Mesothelial cell of epicardium (in vitro differentiated cells): ENCODE measurements at regions not wholly inside any gene's neighbourhood (a gene's known extent, or its start where the extent isn't known, plus 50 kb on each side); places are given as distances from the start of the nearest gene placed in this dataset.

Source experiments
- DNase-seq, 2 experiments: peaks; one replicate each; pipeline ENCODE4 v3.0.0; 2021; ENCODE audit warnings: low spot score in 2 of 2; ENCODE audit not compliant: unreplicated experiment in 2 of 2
- H3K27ac Mint-ChIP-seq: 2 replicates; pipeline ENCODE4 v1.8.0; 2021; ENCODE audit warnings: mixed read lengths
- H3K27me3 Mint-ChIP-seq: 2 replicates; pipeline ENCODE4 v1.8.0; 2021; ENCODE audit warnings: low read depth, mixed read lengths
- H3K36me3 Mint-ChIP-seq: 2 replicates; pipeline ENCODE4 v1.8.0; 2021; ENCODE audit warnings: mixed read lengths
- H3K4me1 Mint-ChIP-seq: 2 replicates; pipeline ENCODE4 v1.8.0; 2021; ENCODE audit warnings: mixed read lengths
- H3K4me3 Mint-ChIP-seq: 2 replicates; pipeline ENCODE4 v1.8.0; 2021; ENCODE audit warnings: mild to moderate bottlenecking, moderate library complexity, mixed read lengths
- H3K9me3 Mint-ChIP-seq: 2 replicates; pipeline ENCODE4 v1.8.0; 2021; ENCODE audit warnings: mixed read lengths
- CTCF ChIP-seq: fragments of 200-600 bp; sonication (generic); IDR thresholded peaks from one replicate; pipeline ENCODE4 v1.5.0; 2021; ENCODE audit warnings: antibody characterized with exemption; ENCODE audit not compliant: unreplicated experiment

GRCh38 chr15:47624503-47624902 is 92.8 kb upstream of the SEMA6D start:
- H3K36me3 Mint-ChIP-seq = no peaks in the 10 kb centered on the region
- no peak for TF ChIP-seq CTCF
- no peak overlapping the region for H3K4me3 Mint-ChIP-seq
- H3K4me1 Mint-ChIP-seq = peaks cover 6% of the 10 kb centered on the region
- H3K27me3 Mint-ChIP-seq = no peaks in the 10 kb centered on the region
- H3K9me3 Mint-ChIP-seq = peaks cover 8% of the 10 kb centered on the region
- H3K27ac Mint-ChIP-seq = no peak overlapping the region
- no peak for DNase-seq

DNA sequence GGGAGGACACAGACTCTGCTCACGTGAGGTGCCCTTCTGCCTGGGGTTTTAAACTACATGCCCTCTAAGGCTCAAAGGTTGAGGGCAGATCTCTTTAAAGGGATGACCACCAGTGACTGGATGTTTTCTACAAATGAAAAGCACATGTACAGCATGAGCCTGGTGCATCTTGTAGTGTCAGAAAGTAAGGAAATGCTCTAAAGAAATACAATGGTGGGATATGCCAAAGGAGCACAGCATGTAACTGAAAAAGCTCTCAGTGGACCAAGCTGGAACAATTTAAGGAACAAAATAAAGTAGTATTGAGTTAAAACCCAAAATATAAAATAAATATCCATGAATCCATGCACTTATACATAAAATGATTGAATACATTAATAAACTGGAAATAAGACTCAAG is 78.3 kb upstream of the SEMA6D start:
- no peak overlapping the region for H3K27ac Mint-ChIP-seq
- H3K4me3 Mint-ChIP-seq = no peak overlapping the region
- peaks cover 1% of the 10 kb centered on the region for H3K9me3 Mint-ChIP-seq
- H3K36me3 Mint-ChIP-seq = no peaks in the 10 kb centered on the region
- no peak for TF ChIP-seq CTCF
- H3K27me3 Mint-ChIP-seq = no peaks in the 10 kb centered on the region
- no peak for DNase-seq
- H3K4me1 Mint-ChIP-seq = peaks cover 4% of the 10 kb centered on the region

GRCh38 chr15:47640079-47640478 is 77.2 kb upstream of the SEMA6D start:
- no peak for DNase-seq
- Mint-ChIP-seq H3K27ac (no peak overlapping the region), H3K4me3 (no peak overlapping the region), H3K36me3 (no peaks in the 10 kb centered on the region), H3K4me1 (peaks cover 11% of the 10 kb centered on the region), H3K9me3 (no peaks in the 10 kb centered on the region), H3K27me3 (no peaks in the 10 kb centered on the region)
- TF ChIP-seq CTCF = no peak

DNA sequence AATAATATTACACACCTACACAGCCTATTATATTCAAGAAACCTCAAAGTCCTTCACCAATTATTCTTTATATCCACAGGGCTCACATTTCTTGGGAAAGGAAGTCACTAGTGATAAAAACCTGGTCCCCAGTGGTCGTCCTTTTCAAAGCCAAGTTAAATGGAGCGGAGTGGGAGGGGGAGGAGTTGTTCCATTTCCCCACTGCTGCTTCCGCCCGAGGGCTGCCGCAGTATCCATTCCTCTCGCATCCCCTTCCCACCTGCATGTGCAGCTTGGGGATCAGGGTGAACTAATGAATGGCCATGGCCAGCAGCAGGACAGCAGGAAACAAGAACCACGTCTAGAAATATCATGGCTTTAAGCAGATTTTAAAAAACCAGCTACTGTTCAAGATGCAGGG is 76.4 kb upstream of the SEMA6D start:
- no peak for DNase-seq
- TF ChIP-seq CTCF = no peak
- peaks cover 11% of the 10 kb centered on the region for H3K4me1 Mint-ChIP-seq
- no peaks in the 10 kb centered on the region for H3K27me3 Mint-ChIP-seq
- no peaks in the 10 kb centered on the region for H3K36me3 Mint-ChIP-seq
- no peak overlapping the region for H3K4me3 Mint-ChIP-seq
- no peaks in the 10 kb centered on the region for H3K9me3 Mint-ChIP-seq
- no peak overlapping the region for H3K27ac Mint-ChIP-seq

GRCh38 chr15:47644722-47645121 is 72.6 kb upstream of the SEMA6D start:
- no peak overlapping the region for H3K27ac Mint-ChIP-seq
- H3K27me3 Mint-ChIP-seq = no peaks in the 10 kb centered on the region
- H3K9me3 Mint-ChIP-seq = no peaks in the 10 kb centered on the region
- no peak for TF ChIP-seq CTCF
- H3K36me3 Mint-ChIP-seq = no peaks in the 10 kb centered on the region
- no peak overlapping the region for H3K4me3 Mint-ChIP-seq
- no peak for DNase-seq
- peaks cover 26% of the 10 kb centered on the region for H3K4me1 Mint-ChIP-seq

GRCh38 chr15:47650564-47650963 is 66.7 kb upstream of the SEMA6D start:
- no peak for TF ChIP-seq CTCF
- Mint-ChIP-seq H3K9me3 (no peaks in the 10 kb centered on the region), H3K4me1 (peaks cover 37% of the 10 kb centered on the region), H3K4me3 (no peak overlapping the region), H3K27ac (no peak overlapping the region), H3K36me3 (no peaks in the 10 kb centered on the region), H3K27me3 (no peaks in the 10 kb centered on the region)
- no peak for DNase-seq
